Activated naive CD4-positive, alpha-beta T cell treated with anti-CD3 and anti-CD28 coated beads, Interleukin-2, amount 50 U/mL, for 24 hours (primary cell): ENCODE measurements at regions not wholly inside any gene's neighbourhood (a gene's known extent, or its start where the extent isn't known, plus 50 kb on each side); places are given as distances from the start of the nearest gene placed in this dataset.

Source experiments
- H3K27ac Mint-ChIP-seq: one replicate; pipeline ENCODE4 v1.8.0; 2021; ENCODE audit warnings: mild to moderate bottlenecking, mixed read lengths
- H3K27me3 Mint-ChIP-seq: one replicate; pipeline ENCODE4 v1.8.0; 2021; ENCODE audit warnings: mixed read lengths
- H3K36me3 Mint-ChIP-seq: one replicate; pipeline ENCODE4 v1.8.0; 2021; ENCODE audit warnings: mixed read lengths
- H3K4me1 Mint-ChIP-seq: one replicate; pipeline ENCODE4 v1.8.0; 2021; ENCODE audit warnings: mixed read lengths
- H3K4me3 Mint-ChIP-seq: one replicate; pipeline ENCODE4 v1.8.0; 2021; ENCODE audit warnings: mild to moderate bottlenecking, mixed read lengths
- H3K9me3 Mint-ChIP-seq: one replicate; pipeline ENCODE4 v1.8.0; 2021; ENCODE audit warnings: mixed read lengths

GRCh38 chr12:88411689-88412088, 168.6 kb downstream of the KITLG start:
- Mint-ChIP-seq H3K27ac (no peak overlapping the region), H3K27me3 (no peaks in the 10 kb centered on the region), H3K9me3 (no peaks in the 10 kb centered on the region), H3K36me3 (no peaks in the 10 kb centered on the region), H3K4me3 (no peak overlapping the region), H3K4me1 (no peaks in the 10 kb centered on the region)

DNA sequence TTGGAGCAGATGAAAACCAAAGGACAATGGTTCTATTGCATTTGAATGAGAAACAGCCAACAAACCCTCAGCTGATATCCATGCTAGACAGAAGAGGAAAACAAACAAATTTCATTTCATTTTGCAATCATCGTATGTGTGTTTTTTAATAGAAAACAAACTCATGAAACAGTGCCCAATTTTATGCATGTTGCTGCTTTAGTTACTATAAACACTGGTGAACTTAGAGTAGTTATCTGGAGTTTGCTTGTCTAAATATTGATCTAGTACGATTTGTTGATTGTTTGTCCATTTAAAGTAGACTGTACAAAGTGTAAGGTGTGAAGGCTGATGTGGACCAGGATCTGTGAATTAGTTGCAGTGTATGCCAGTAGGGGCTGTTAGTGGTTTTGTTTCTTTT, 166.6 kb downstream of the KITLG start:
- no peaks in the 10 kb centered on the region for H3K36me3 Mint-ChIP-seq
- no peaks in the 10 kb centered on the region for H3K9me3 Mint-ChIP-seq
- no peaks in the 10 kb centered on the region for H3K27me3 Mint-ChIP-seq
- no peak overlapping the region for H3K4me3 Mint-ChIP-seq
- no peak overlapping the region for H3K27ac Mint-ChIP-seq
- no peaks in the 10 kb centered on the region for H3K4me1 Mint-ChIP-seq

GRCh38 chr12:88416155-88416554, 164.1 kb downstream of the KITLG start:
- Mint-ChIP-seq H3K36me3 (no peaks in the 10 kb centered on the region), H3K9me3 (no peaks in the 10 kb centered on the region), H3K27me3 (no peaks in the 10 kb centered on the region), H3K4me1 (no peaks in the 10 kb centered on the region), H3K4me3 (no peak overlapping the region), H3K27ac (no peak overlapping the region)

DNA sequence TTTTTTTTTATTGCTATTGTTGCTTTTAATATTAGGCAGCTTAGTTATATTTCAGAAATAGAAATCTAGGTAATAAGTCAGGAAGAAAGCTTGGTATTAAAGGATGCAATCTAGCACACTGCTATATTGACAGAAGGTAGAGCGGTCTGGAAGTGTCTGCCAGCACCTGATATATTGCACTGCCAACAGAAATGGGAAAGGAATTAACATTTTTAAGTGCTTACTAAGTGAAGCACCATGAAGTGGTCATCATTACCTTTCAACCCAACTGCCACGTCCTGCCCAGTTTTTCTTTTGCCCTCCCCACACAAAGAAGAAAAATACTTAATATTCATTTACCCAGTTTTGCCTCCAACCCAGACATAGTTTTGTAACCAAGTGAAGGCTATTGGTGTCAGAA, 163.5 kb downstream of the KITLG start:
- Mint-ChIP-seq H3K27ac (no peak overlapping the region), H3K9me3 (no peaks in the 10 kb centered on the region), H3K4me3 (no peak overlapping the region), H3K4me1 (no peaks in the 10 kb centered on the region), H3K36me3 (no peaks in the 10 kb centered on the region), H3K27me3 (no peaks in the 10 kb centered on the region)

DNA sequence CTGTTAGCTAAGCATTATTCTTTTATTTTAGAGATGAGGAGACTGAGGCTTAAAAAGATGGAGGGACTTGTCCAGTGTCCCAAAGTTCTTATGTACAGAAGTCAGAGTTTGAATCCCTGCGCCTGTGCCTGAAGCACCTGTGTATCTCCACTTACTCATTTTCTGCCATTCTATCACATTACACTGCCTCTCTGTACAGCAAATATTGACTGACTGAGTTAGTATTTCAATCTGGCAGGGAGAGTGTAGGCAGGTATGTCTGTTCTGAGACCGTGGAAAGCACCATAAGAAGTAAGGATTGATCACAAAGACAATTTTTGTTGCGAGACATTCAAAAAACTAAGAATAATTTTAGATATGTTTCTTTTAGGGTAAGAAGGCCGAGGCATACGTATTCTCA, 162.7 kb downstream of the KITLG start:
- no peak overlapping the region for H3K27ac Mint-ChIP-seq
- H3K9me3 Mint-ChIP-seq = no peaks in the 10 kb centered on the region
- H3K4me3 Mint-ChIP-seq = no peak overlapping the region
- no peaks in the 10 kb centered on the region for H3K27me3 Mint-ChIP-seq
- H3K4me1 Mint-ChIP-seq = no peaks in the 10 kb centered on the region
- H3K36me3 Mint-ChIP-seq = no peaks in the 10 kb centered on the region

- Mint-ChIP-seq H3K36me3 (no peaks in the 10 kb centered on the region), H3K27me3 (no peaks in the 10 kb centered on the region), H3K4me1 (no peaks in the 10 kb centered on the region), H3K4me3 (no peak overlapping the region), H3K27ac (no peak overlapping the region), H3K9me3 (no peaks in the 10 kb centered on the region)
Measured at GRCh38 chr12:88418856-88419497, 161.3 kb downstream of the KITLG start.

DNA sequence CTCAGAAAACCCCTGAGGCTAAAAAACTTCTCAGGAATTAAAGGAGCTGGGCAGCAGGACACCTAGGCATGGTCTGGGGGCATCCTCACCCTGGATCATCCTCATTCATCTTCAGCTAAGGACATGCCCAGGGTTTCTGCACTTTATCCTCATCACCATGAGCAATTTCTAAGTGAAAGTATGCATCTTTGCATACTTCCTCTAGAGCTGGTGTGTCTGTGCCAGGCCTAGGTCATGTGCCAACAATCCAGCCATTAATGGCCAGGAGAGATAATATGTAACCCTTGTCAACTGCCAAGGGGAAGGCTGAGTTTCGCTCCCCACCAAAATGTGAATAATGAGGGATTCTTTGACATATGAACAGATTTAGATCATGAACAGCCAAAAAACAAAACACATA, 160.5 kb downstream of the KITLG start:
- Mint-ChIP-seq H3K9me3 (no peaks in the 10 kb centered on the region), H3K4me3 (no peak overlapping the region), H3K4me1 (no peaks in the 10 kb centered on the region), H3K27ac (no peak overlapping the region), H3K27me3 (no peaks in the 10 kb centered on the region), H3K36me3 (no peaks in the 10 kb centered on the region)

DNA sequence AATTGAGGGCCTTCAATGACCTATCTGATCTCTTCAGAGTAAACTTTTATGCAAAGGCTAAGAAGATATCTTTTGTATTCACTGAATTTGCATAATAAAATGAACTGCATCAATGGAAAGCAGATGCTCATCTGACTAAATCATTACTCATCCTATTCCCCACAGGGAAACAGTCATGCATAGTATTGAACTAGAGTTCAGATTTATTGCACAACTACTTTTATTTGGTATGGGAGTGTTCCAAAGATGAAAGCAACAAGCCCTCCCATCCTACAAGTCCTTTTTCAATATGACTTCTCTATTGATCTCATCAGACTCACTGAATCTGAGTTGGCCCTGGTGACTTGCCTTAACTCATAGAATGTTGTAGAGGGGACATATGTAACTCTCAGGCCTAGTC, 159.8 kb downstream of the KITLG start:
- Mint-ChIP-seq H3K4me3 (no peak overlapping the region), H3K9me3 (no peaks in the 10 kb centered on the region), H3K4me1 (no peaks in the 10 kb centered on the region), H3K27ac (no peak overlapping the region), H3K36me3 (no peaks in the 10 kb centered on the region), H3K27me3 (no peaks in the 10 kb centered on the region)

DNA sequence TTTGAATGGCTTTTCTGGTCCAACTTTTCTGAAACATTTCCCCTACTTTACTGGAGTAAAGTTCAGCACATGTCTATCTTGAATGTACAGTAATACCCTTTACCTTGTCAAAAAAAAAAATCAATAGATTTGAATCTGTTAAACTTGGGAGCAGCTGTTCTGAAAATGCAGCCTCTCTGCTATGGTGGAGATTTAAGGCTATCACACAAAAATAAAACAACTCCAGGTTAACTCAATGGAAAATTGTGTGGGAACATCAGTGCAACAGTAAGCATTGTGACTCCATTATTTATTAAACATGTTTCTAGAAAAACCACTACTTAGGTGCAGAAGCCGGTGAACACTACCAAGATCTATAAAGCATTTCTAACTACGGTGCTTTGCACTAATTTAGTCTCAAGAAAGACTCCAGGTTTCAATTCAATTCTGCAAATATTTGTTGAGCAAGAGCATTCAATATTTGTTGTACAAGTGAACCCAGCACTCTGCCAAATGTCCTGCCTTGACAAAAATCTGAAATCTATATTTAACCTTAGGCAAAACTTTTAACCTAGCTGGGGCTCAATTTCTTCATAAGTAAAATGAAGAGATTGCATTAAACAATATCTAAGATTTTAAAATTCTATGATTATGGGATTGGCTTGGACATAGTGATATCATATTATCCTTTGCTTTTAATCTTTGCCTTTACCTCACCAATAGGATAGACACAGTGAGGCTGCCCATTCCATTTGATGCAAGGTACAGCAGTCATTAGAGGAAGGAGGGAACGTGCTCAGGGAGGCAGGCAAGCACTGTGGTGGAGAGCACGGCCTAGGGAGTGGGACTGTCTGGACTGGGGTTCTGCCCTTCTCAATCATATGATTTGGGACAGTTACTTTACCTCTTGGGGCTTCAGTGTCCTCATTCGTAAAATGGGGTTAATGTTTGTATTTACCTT, 155.2 kb downstream of the KITLG start:
- Mint-ChIP-seq H3K9me3 (no peaks in the 10 kb centered on the region), H3K36me3 (no peaks in the 10 kb centered on the region), H3K4me3 (no peak overlapping the region), H3K27ac (no peak overlapping the region), H3K4me1 (no peaks in the 10 kb centered on the region), H3K27me3 (no peaks in the 10 kb centered on the region)

GRCh38 chr12:88428350-88428749, 151.9 kb downstream of the KITLG start:
- no peak overlapping the region for H3K27ac Mint-ChIP-seq
- H3K36me3 Mint-ChIP-seq = no peaks in the 10 kb centered on the region
- H3K9me3 Mint-ChIP-seq = no peaks in the 10 kb centered on the region
- H3K4me1 Mint-ChIP-seq = no peaks in the 10 kb centered on the region
- H3K27me3 Mint-ChIP-seq = no peaks in the 10 kb centered on the region
- no peak overlapping the region for H3K4me3 Mint-ChIP-seq

DNA sequence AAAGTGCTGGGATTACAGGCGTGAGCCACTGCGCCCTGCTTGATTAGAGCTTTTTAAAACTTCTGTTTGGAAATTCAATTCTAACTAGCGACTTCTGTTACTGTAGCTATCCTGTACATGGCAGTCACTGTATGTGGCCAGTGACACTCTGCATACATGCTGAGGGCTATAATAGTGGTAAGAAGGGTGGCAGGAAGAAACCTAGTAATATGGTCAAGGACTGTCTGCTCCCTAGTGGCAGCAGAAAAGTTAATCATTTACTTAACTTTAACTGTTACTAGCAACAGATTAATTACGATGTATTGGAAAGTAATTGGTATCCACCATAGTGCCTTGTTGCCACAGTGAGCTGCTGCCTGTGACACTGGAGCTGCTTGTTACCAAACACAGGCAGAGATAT, 149.0 kb downstream of the KITLG start:
- no peaks in the 10 kb centered on the region for H3K27me3 Mint-ChIP-seq
- no peak overlapping the region for H3K4me3 Mint-ChIP-seq
- no peak overlapping the region for H3K27ac Mint-ChIP-seq
- H3K9me3 Mint-ChIP-seq = no peaks in the 10 kb centered on the region
- H3K4me1 Mint-ChIP-seq = no peaks in the 10 kb centered on the region
- no peaks in the 10 kb centered on the region for H3K36me3 Mint-ChIP-seq

- H3K27me3 Mint-ChIP-seq = no peaks in the 10 kb centered on the region
Measured at GRCh38 chr12:88432531-88433490, 147.5 kb downstream of the KITLG start.

DNA sequence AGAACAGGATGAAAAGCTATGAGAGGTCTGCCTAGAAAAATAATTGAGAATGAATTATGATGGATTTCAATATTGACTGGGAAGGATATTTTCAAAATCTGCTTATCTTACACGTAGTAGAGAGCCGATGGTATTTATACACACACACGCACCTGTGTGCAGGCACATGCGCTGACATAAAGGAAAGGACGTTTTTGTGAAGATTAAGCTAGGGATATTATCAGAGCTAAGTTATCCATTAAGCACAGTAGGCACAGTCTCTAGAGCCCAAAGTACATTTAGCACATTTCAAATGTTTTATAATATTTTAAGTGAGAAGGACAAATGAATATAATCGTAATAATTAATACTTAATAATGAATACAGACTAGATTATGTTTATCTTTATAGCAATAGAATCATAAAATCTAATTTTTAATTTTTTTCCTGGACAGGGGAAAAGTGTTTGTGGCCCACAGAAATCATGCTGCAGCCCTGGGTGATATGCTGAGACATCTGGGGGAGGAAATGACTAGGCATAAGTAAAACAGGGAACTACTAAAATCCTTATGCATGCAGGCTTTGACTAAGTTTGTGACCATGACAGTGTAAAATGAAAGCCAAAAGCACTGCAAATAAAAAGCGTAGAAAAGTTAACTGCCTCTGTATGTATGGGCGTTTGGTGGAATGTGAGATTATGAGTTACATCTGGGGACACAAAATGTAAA, 146.1 kb downstream of the KITLG start:
- Mint-ChIP-seq H3K9me3 (no peaks in the 10 kb centered on the region), H3K4me3 (no peak overlapping the region), H3K36me3 (no peaks in the 10 kb centered on the region), H3K4me1 (no peaks in the 10 kb centered on the region), H3K27me3 (no peaks in the 10 kb centered on the region), H3K27ac (no peak overlapping the region)

More at GRCh38 chr12:88432531-88433490, 147.5 kb downstream of the KITLG start:
- Mint-ChIP-seq H3K36me3 (no peaks in the 10 kb centered on the region), H3K4me1 (no peaks in the 10 kb centered on the region), H3K4me3 (no peak overlapping the region), H3K27ac (no peak overlapping the region), H3K9me3 (no peaks in the 10 kb centered on the region)

- H3K4me1 Mint-ChIP-seq = no peaks in the 10 kb centered on the region
- H3K27ac Mint-ChIP-seq = no peak overlapping the region
- H3K27me3 Mint-ChIP-seq = no peaks in the 10 kb centered on the region
- no peak overlapping the region for H3K4me3 Mint-ChIP-seq
- H3K9me3 Mint-ChIP-seq = no peaks in the 10 kb centered on the region
- H3K36me3 Mint-ChIP-seq = no peaks in the 10 kb centered on the region
Measured at GRCh38 chr12:88435334-88436076, 144.8 kb downstream of the KITLG start.
